ENCODE measurements at regions not wholly inside any gene's neighbourhood (a gene's known extent, or its start where the extent isn't known, plus 50 kb on each side); places are given as distances from the start of the nearest gene placed in this dataset.

DNA sequence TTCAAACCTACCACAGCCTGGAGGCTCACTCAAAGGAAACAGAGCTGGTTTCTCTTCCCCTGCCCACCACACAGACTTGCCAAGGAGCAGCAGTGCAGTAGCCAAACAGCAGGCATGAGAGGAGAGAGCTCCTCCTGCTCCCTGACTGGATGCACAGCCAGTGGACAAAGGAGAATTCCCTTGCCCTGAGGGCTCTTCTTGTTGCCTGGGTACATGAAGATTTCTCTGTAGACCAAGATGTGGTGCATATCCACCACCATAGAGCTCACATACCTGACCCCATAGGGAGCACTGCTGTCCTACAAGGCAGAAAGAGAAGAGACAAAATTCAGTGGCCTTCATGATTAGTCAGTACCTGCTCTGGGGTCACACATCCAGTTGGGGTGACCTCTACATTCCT is 56.3 kb upstream of the SPATA31E1 start:
- H3K4me3 ChIP-seq (ENCODE audit: low read length), result no peak overlapping the region
- H3K36me3 ChIP-seq (ENCODE audit: control insufficient read depth, insufficient read depth, low read length), result no peaks in the 10 kb centered on the region
- no peak overlapping the region for H3K9ac ChIP-seq (ENCODE audit: extremely low read depth, low read length, poor library complexity, severe bottlenecking)
- H3K9me3 ChIP-seq (ENCODE audit: control insufficient read depth, low read length), result no peaks in the 10 kb centered on the region
- TF ChIP-seq, protein P1, sequence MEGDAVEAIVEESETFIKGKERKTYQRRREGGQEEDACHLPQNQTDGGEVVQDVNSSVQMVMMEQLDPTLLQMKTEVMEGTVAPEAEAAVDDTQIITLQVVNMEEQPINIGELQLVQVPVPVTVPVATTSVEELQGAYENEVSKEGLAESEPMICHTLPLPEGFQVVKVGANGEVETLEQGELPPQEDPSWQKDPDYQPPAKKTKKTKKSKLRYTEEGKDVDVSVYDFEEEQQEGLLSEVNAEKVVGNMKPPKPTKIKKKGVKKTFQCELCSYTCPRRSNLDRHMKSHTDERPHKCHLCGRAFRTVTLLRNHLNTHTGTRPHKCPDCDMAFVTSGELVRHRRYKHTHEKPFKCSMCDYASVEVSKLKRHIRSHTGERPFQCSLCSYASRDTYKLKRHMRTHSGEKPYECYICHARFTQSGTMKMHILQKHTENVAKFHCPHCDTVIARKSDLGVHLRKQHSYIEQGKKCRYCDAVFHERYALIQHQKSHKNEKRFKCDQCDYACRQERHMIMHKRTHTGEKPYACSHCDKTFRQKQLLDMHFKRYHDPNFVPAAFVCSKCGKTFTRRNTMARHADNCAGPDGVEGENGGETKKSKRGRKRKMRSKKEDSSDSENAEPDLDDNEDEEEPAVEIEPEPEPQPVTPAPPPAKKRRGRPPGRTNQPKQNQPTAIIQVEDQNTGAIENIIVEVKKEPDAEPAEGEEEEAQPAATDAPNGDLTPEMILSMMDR (conservative IDR thresholded peaks at IDR 0.05), result no peak
- Mint-ChIP-seq H3K4me3 (no peak overlapping the region), H3K9me3 (no peaks in the 10 kb centered on the region), H3K4me1 (peaks cover 11% of the 10 kb centered on the region), H3K27me3 (ENCODE audit: insufficient read depth) (peaks cover 2% of the 10 kb centered on the region), H3K36me3 (ENCODE audit: low read depth) (no peaks in the 10 kb centered on the region), H3K27ac (no peak overlapping the region)
- H3K27ac ChIP-seq (ENCODE audit: low read depth, low read length), result no peak overlapping the region
- no peak for DNase-seq
- no peaks in the 10 kb centered on the region for H3K27me3 ChIP-seq (ENCODE audit: control insufficient read depth, insufficient read depth, low read length, poor library complexity, severe bottlenecking)
- H3K4me1 ChIP-seq (ENCODE audit: control insufficient read depth, insufficient read depth, low read length), result no peaks in the 10 kb centered on the region

DNA sequence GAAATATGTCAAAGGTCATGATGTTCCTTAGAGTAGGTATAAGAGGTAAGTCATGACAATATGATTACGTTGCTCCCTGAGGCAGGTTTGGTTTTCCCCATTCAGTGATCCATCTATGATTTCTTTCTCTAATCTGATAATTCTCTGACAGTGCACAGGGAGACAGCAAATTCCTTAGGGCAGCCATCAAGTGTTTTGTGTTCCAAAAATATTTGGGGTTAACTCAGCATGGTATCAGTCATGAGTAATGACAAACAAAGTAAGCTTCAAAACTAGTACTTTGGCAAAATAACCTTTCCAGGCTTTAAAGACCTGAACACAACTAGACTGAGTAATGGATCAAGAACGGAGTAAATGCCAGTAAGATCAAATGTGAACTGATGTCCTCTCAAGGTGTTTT is 55.3 kb upstream of the SPATA31E1 start:
- H3K9me3 ChIP-seq (ENCODE audit: control insufficient read depth, low read length), result no peaks in the 10 kb centered on the region
- peaks cover 11% of the 10 kb centered on the region for H3K4me1 Mint-ChIP-seq
- H3K9ac ChIP-seq (ENCODE audit: extremely low read depth, low read length, poor library complexity, severe bottlenecking), result no peak overlapping the region
- H3K27ac Mint-ChIP-seq, result no peak overlapping the region
- TF ChIP-seq, protein P1 (conservative IDR thresholded peaks at IDR 0.05), result no peak
- H3K4me3 Mint-ChIP-seq, result no peak overlapping the region
- H3K4me1 ChIP-seq (ENCODE audit: control insufficient read depth, insufficient read depth, low read length), result no peaks in the 10 kb centered on the region
- no peak for DNase-seq
- WGBS, 2 experiments (ENCODE audit: insufficient coverage in 1 of 2, insufficient read length in 1 of 2), result 95 to 100% methylated on average over 1 to 2 of the region's 2 CpGs
- no peaks in the 10 kb centered on the region for H3K36me3 Mint-ChIP-seq (ENCODE audit: low read depth)
- H3K27ac ChIP-seq (ENCODE audit: low read depth, low read length), result no peak overlapping the region
- no peaks in the 10 kb centered on the region for H3K36me3 ChIP-seq (ENCODE audit: control insufficient read depth, insufficient read depth, low read length)
- H3K9me3 Mint-ChIP-seq, result no peaks in the 10 kb centered on the region
- no peaks in the 10 kb centered on the region for H3K27me3 ChIP-seq (ENCODE audit: control insufficient read depth, insufficient read depth, low read length, poor library complexity, severe bottlenecking)
- H3K27me3 Mint-ChIP-seq (ENCODE audit: insufficient read depth), result no peaks in the 10 kb centered on the region
- no peak overlapping the region for H3K4me3 ChIP-seq (ENCODE audit: low read length)

- no peaks in the 10 kb centered on the region for H3K4me1 ChIP-seq (ENCODE audit: control insufficient read depth, insufficient read depth, low read length)
- H3K27me3 ChIP-seq (ENCODE audit: control insufficient read depth, insufficient read depth, low read length, poor library complexity, severe bottlenecking), result no peaks in the 10 kb centered on the region
- no peaks in the 10 kb centered on the region for H3K36me3 ChIP-seq (ENCODE audit: control insufficient read depth, insufficient read depth, low read length)
- H3K9me3 Mint-ChIP-seq, result no peaks in the 10 kb centered on the region
- no peak overlapping the region for H3K4me3 ChIP-seq (ENCODE audit: low read length)
- no peak for DNase-seq
- no peak overlapping the region for H3K4me3 Mint-ChIP-seq
- 91% methylated on average over 1 of the region's 1 CpG; no CpG with 5 or more reads in 1 of the 2 experiments for WGBS, 2 experiments (ENCODE audit: insufficient coverage in 1 of 2, insufficient read length in 1 of 2)
- H3K9ac ChIP-seq (ENCODE audit: extremely low read depth, low read length, poor library complexity, severe bottlenecking), result no peak overlapping the region
- no peaks in the 10 kb centered on the region for H3K36me3 Mint-ChIP-seq (ENCODE audit: low read depth)
- no peaks in the 10 kb centered on the region for H3K9me3 ChIP-seq (ENCODE audit: control insufficient read depth, low read length)
- no peak overlapping the region for H3K27ac Mint-ChIP-seq
- TF ChIP-seq, protein P1 (conservative IDR thresholded peaks at IDR 0.05), result no peak
- no peak overlapping the region for H3K27ac ChIP-seq (ENCODE audit: low read depth, low read length)
- H3K4me1 Mint-ChIP-seq, result peaks cover 18% of the 10 kb centered on the region
- no peaks in the 10 kb centered on the region for H3K27me3 Mint-ChIP-seq (ENCODE audit: insufficient read depth)
Measured at GRCh38 chr9:87829756-87830155, 52.9 kb upstream of the SPATA31E1 start.
